Skin of body (tissue), 1 donor: ENCODE measurements at regions not wholly inside any gene's neighbourhood (a gene's known extent, or its start where the extent isn't known, plus 50 kb on each side); places are given as distances from the start of the nearest gene placed in this dataset.
"Not testable (repeated sequence)": the region's sequence is repeated elsewhere in the genome, so short reads cannot be mapped to it uniquely, and the experiment has no call there.

ENCODE experiments used
- DNase-seq: peaks from one replicate; lab custom pipeline; 2025; lab: John Stamatoyannopoulos, UW

GRCh38 chr5:87105577-87105976, 162.1 kb upstream of the RASA1 start:
- no peak for DNase-seq

- DNase-seq, result no peak
Measured at GRCh38 chr5:87109746-87110145, 157.9 kb upstream of the RASA1 start.

DNA sequence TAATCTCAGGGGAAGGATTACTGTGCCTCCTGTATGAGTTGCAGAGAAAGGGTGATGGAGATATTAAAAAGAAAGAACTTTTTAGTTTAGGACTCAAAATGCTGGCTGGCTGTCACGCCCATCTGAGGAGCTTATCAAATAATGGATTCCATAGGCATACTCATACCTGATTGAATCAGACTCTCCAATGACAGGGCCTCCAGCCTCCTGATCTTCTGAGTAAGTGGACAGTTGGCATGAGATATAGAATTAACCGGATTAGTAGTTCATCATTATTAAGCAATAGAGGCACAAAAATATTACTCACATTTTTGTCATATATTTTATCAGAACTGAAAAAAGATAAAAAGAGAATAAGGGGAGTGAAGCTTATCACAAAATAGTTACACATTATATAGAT, 157.0 kb upstream of the RASA1 start:
- no peak for DNase-seq

DNA sequence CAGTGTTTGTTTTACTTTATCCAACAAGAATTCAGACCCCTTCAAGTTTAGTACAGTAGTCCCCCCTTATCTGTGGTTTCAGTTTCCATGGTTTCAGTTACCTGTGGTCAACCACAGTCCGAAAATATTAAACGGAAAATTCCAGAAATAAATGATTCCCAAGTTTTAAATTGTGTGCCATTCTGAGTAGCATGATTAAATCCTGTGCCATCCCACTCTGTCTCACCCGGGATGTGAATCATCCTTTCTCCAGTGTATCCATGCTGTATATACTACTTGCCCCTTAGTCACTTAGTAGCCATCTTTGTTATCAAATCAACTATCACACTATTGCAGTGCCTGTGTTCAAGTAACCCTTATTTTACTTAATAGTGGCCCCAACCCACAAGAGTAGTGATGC, 153.8 kb upstream of the RASA1 start:
- no peak for DNase-seq

- no peak for DNase-seq
Measured at GRCh38 chr5:87114631-87115030, 153.1 kb upstream of the RASA1 start.

- no peak for DNase-seq
Measured at GRCh38 chr5:87115839-87116364, 151.8 kb upstream of the RASA1 start.

DNA sequence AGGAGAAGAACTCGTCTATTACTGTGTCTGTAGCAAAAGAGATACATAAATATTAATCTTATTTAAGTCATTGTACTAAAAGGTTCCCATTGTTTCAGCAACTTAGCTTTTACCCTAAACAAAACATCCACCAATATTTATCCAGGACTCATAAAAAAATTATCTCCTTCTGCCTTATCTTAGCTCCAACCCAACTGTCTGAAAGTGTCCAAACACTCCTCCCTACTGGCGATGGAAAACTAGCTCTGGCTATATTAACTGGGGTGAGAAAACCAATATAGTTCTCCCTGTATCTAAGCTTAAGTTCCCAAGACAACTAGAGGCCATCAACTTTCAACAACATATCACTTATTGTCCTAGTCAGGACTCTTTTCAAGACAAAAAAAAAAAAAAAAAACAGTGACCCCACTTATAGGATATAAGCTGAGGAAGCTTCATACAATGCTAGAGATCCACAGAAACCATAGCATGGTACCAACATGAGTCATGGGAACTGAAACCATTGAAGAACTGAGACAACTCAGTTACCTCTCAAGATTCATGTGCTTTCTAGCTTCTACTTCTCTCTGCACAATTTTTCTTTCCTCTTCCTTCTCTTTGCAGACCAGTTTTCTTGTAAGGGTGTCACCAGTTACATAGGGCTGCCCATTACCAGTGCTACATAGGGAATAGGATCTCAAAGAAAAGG, 150.7 kb upstream of the RASA1 start:
- DNase-seq, result no peak

GRCh38 chr5:87119588-87119987, 148.1 kb upstream of the RASA1 start:
- no peak for DNase-seq

GRCh38 chr5:87120518-87121303, 147.0 kb upstream of the RASA1 start:
- no peak for DNase-seq

DNA sequence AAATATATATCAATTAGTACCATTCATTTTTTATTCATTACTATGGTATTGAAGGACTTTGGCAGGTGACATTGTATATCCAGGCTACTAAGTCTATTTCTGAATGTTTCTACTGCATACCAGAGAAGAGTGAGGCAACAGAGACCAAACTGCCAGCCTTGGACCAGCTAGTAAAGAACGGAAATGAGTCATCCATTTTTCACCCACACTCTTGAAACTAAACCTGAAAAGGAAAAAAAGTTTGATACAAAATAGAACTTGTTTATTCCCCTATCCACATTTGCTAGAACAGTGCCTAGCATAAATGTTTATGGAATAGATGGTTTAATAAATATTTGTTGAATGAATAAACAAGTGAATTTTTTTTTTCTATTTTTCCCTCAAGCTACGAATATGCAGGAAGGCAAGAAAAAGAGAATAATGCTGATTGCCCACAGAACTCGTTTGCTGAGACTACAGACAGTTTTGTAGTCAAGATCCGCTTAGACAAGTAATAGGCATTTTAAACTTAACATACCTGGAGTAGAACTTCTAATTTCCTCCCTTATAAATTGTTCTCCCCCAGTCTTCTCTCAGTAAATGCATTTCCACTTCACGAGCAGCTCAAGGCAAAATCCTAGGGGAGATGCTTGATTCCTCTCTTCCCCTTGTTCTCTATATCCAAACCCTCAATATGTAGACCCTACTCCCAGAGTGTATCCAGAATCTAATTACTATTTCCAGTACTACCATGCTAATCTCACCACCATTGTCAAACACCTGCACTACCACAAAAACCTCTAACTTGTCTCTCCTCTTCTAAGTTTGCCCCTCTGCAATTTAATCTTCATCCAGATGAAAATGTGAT, 146.2 kb upstream of the RASA1 start:
- DNase-seq, result no peak

DNA sequence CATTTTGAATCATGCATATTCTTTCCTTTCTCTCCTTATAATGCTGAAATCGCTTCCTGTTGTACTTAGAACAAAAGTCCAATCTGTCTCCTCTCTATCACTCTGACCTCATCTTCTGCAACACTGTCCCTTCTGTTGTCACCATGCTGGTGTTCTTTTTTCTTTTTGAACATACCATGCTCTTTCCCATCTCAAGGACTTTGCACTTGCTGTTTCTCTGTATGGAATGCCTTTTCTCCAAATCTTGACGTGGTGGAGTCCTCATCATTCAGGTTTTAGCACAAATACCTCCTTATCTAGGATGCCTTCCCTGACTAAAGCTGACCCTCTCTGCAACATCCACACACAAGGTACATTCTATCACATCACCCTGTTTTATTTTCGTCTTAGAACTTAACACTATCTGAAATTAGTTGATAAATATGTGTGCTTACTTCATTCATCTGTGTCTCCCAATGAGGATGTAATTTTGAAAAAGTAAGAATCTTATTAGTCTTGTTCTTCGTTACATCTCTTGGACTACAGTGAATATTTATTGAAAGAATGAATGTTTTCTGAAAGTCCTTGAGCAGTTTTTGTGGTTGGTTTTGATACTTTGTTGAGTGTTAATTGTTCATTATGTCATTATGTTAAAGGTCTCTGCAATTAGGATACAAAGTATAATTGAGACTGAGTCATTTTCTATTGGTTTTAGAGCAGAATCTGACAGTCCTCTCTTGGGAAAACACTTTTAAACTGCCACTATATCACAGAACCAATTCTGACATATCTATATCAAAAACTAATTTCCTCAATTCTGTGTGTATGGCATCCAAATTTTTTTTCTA, 145.3 kb upstream of the RASA1 start:
- DNase-seq, result no peak

- no peak for DNase-seq
Measured at GRCh38 chr5:87125766-87126165, 141.9 kb upstream of the RASA1 start.

- DNase-seq, result no peak
Measured at GRCh38 chr5:87126869-87127268, 140.8 kb upstream of the RASA1 start.

DNA sequence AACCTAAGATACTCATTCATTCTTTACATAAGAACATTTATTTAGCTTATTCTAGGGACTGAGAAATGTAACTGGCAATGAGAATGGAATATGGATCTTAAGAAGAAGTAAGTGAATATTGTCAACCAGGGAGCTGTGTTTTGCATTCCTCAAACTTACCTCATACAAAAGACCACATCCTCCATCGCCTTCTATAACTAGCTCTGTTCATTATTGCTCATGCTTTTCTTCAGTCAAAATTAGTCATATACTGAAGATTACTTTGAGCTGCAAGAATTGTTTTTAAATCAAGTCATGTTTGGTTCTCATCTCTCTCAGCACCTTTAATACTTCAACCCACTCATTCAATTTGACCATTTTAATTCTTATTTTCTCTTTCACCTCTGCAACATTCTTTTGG, 140.3 kb upstream of the RASA1 start:
- DNase-seq, result no peak

DNA sequence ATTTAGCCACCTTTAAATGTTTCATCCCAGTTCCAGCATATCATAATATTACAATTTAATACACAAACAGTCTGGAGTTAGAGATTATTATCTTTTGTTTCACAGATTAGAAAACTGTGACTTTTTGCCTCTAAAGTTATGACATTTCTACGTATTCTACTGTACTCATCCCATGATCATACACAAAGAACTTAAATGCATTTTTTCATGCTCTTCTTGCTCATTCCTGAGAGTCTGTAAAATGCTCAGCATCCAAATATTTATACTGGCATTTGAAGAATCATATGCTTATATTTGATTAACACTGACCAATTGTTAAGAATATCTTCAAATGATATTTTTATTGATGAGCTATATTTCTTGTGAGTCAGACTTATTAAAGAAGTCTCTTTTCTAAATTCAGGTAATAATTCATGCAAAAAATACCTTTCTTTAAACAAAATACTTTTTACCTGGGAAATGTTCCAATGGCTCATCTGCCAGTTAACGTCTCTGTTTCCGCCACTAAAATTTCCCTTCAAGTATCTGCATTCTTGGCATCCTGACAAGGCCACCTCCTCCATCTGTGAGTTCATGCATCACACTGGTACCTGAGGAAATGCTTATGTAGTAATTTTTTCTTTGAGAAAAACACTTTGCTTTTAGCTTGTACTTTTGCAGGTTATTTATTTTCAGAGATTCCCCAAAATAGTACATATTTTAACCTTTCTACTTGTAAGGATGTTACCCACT, 139.6 kb upstream of the RASA1 start:
- DNase-seq, result no peak

- DNase-seq, result no peak
Measured at GRCh38 chr5:87129046-87129445, 138.6 kb upstream of the RASA1 start.

GRCh38 chr5:87132696-87133095, 135.0 kb upstream of the RASA1 start:
- DNase-seq, result no peak

DNA sequence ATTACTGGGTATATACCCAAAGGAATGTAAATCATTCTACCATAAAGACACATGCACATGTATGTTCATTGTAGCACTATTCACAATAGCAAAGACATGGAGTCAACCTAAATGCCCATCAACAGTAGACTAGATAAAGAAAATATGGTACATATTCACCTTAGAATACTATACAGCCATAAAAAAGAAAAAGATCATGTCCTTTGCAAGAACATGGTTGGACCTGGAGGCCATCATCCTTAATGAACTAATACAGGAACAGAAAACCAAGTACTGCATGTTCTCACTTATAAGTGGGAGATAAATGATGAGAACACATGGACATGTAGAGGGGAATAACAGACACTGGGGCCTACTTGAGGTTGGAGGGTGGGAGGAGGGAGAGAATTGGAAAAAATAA, 133.2 kb upstream of the RASA1 start:
- DNase-seq, result not testable (repeated sequence)

- DNase-seq, result no peak
Measured at GRCh38 chr5:87136096-87136495, 131.6 kb upstream of the RASA1 start.

- DNase-seq, result no peak
Measured at GRCh38 chr5:87136733-87137132, 130.9 kb upstream of the RASA1 start.
